T-cell (primary cell): ENCODE measurements at regions not wholly inside any gene's neighbourhood (a gene's known extent, or its start where the extent isn't known, plus 50 kb on each side); places are given as distances from the start of the nearest gene placed in this dataset.

Experiments
- ATAC-seq, 4 experiments: fragments of 200-7000 bp in 3 of 4; fragments of 150-1000 bp in 1 of 4; cut with Tn5 transposase; replicated peaks in 1 of 4; 1 replicate in 3 of 4; 2 replicates in 1 of 4; pipeline ENCODE4 v1.10.0; 2021; ENCODE audit warnings: moderate library complexity in 3 of 4, mild to moderate bottlenecking in 2 of 4, moderate number of reproducible peaks in 1 of 4
- CTCF ChIA-PET, 2 donors: fragments of 300-600 bp; sonication (Branson Sonifier 250); formaldehyde crosslinking; loops; one replicate each; lab custom pipeline; 2022; ENCODE audit warnings: antibody characterized with exemption in 2 of 2; lab: Charles Lee
- POLR2A ChIA-PET, 2 donors: fragments of 300-600 bp; sonication (Branson Sonifier 250); formaldehyde crosslinking; loops; one replicate each; lab custom pipeline; 2022; ENCODE audit warnings: antibody characterized with exemption in 2 of 2; lab: Charles Lee
- DNase-seq, 35 experiments: peaks; one replicate each; pipeline versions ENCODE4 v3.0.0 to v3.0.0-alpha.2; 2013 to 2023
- H3K27ac ChIP-seq: one replicate; pipeline ENCODE4 v1.5.1; 2013; ENCODE audit warnings: low read length
- H3K27me3 ChIP-seq, 2 experiments: replicated peaks in 1 of 2; 1 replicate in 1 of 2; 2 replicates in 1 of 2; pipeline versions ENCODE4 v1.6.1 to v1.7.0; 2013; ENCODE audit warnings: low read length in 1 of 2, mixed read lengths in 1 of 2; ENCODE audit not compliant: control insufficient read depth in 2 of 2, insufficient read depth in 2 of 2; ENCODE audit errors: extremely low read depth in 1 of 2
- H3K36me3 ChIP-seq, 2 donors: 1 replicate in 1 of 2; 2 replicates in 1 of 2; pipeline versions ENCODE4 v1.6.1 to v1.7.0; 2013; ENCODE audit warnings: low read length in 1 of 2; ENCODE audit not compliant: control insufficient read depth in 2 of 2, insufficient read depth in 1 of 2; ENCODE audit errors: extremely low read depth in 1 of 2
- H3K4me1 ChIP-seq, 2 experiments: 1 replicate in 1 of 2; 2 replicates in 1 of 2; pipeline versions ENCODE4 v1.6.1 to v1.7.0; 2013; ENCODE audit warnings: low read length in 2 of 2, mixed read lengths in 1 of 2; ENCODE audit not compliant: insufficient read depth in 2 of 2, control insufficient read depth in 1 of 2; ENCODE audit errors: extremely low read depth in 1 of 2
- H3K4me3 ChIP-seq, 2 donors: 1 replicate in 1 of 2; 2 replicates in 1 of 2; pipeline versions ENCODE4 v1.5.1 to v1.7.0; 2013; ENCODE audit warnings: mild to moderate bottlenecking in 2 of 2, low read length in 1 of 2, moderate library complexity in 1 of 2; ENCODE audit not compliant: control insufficient read depth in 1 of 2; ENCODE audit errors: extremely low read depth in 1 of 2
- H3K9me3 ChIP-seq: 2 replicates; pipeline ENCODE4 v1.7.0; 2013
- H3K27ac Mint-ChIP-seq, 2 donors: one replicate each; pipeline ENCODE4 v1.8.0; 2020 to 2021; ENCODE audit warnings: mild to moderate bottlenecking in 2 of 2, mixed read lengths in 2 of 2
- H3K27me3 Mint-ChIP-seq, 2 donors: one replicate each; pipeline ENCODE4 v1.8.0; 2021 to 2022; ENCODE audit warnings: mixed read lengths in 2 of 2
- H3K36me3 Mint-ChIP-seq: one replicate; pipeline ENCODE4 v1.8.0; 2021; ENCODE audit warnings: mixed read lengths
- H3K4me1 Mint-ChIP-seq, 3 donors: one replicate each; pipeline ENCODE4 v1.8.0; 2020 to 2022; ENCODE audit warnings: mixed read lengths in 3 of 3, mild to moderate bottlenecking in 1 of 3
- H3K4me3 Mint-ChIP-seq, 3 donors: one replicate each; pipeline ENCODE4 v1.8.0; 2020 to 2022; ENCODE audit warnings: mild to moderate bottlenecking in 3 of 3, mixed read lengths in 3 of 3, moderate library complexity in 3 of 3
- H3K9me3 Mint-ChIP-seq, 3 donors: one replicate each; pipeline ENCODE4 v1.8.0; 2020 to 2022; ENCODE audit warnings: mixed read lengths in 3 of 3
- WGBS: methylation state at CpG from one replicate; pipeline ENCODE4 v1.1.5; 2013; ENCODE audit warnings: missing lambda C conversion rate; ENCODE audit not compliant: insufficient coverage; 5-methylcytosine and 5-hydroxymethylcytosine counted together

DNA sequence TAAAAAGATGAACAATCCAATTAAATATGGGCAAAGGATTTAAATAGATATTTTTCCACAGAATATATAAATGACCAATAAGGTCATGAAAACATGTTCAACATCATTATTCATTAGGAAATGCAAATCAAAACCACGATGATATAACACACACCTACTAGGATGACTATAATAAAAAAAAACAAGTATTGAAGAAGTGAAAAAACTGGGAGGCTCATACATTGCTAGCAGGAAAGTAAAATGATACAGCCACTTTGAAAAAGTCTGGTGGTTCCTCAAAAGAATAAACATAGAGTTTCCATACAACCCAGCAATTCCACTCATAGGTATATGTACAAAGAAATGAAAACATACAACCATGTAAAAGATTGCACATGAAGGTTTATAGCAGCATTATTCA, 75.7 kb upstream of the RAB4A start:
- no peaks in the 10 kb centered on the region for H3K27me3 Mint-ChIP-seq
- no peaks in the 10 kb centered on the region for H3K36me3 Mint-ChIP-seq
- H3K4me3 Mint-ChIP-seq = no peak overlapping the region
- POLR2A ChIA-PET = no interaction called here
- no peak for ATAC-seq
- Histone ChIP-seq H3K27ac (no peak overlapping the region), H3K9me3 (no peaks in the 10 kb centered on the region), H3K4me3 (no peak overlapping the region), H3K27me3 (no peaks in the 10 kb centered on the region), H3K36me3 (no peaks in the 10 kb centered on the region), H3K4me1 (peaks cover 9 to 34% of the 10 kb centered on the region in 2 experiments)
- H3K27ac Mint-ChIP-seq = no peak overlapping the region
- CTCF ChIA-PET = no interaction called here
- no CpG with 5 or more reads among the region's 1 CpG for WGBS
- H3K4me1 Mint-ChIP-seq = peaks cover 20 to 33% (median 23%) of the 10 kb centered on the region in 3 donors
- DNase-seq = no peak
- H3K9me3 Mint-ChIP-seq = no peaks in the 10 kb centered on the region

DNA sequence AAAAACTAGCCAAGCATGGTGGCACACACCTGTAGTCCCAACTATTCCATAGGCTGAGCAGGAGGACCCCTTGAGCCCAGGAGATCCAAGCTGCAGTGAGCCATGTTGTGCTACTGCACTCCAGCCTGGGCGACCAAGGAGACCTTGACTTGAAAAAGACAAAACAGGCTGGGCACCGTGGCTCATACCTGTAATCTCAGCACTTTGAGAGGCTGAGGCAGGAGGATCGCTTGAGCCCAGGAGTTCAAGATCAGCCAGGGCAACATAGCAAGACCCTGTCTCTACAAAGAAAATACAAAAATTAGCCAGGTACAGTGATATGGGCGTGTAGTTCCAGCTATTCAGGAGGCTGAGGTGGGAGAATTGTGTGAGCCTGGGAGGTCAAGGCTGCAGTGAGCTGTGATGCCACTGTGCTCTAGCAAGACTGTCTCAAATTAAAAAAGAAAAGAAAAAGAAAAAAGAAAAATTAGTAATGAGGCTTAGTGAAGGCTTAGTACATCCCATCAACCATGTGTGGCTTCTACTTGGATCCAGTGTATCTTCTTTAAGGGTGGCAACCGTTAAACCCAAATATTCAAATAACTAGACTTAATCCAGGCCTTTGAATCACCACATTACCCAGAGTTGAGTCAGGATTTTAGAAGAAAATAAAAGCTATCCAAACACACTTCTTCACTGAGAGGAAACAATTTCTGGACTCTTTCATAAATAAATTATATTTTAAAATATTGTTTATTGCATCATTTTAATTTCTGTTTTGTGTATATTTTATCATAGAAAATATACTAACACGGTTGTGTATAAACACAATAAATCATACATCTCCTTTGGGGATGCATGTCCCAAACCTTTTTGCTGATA, 74.3 kb upstream of the RAB4A start:
- ChIA-PET CTCF (no interaction called here), POLR2A (no interaction called here)
- ATAC-seq (no peak), DNase-seq (no peak)
- Mint-ChIP-seq H3K27ac (no peak overlapping the region), H3K4me3 (no peak overlapping the region), H3K27me3 (no peaks in the 10 kb centered on the region), H3K4me1 (peaks cover 20 to 37% (median 28%) of the 10 kb centered on the region in 3 donors), H3K36me3 (no peaks in the 10 kb centered on the region), H3K9me3 (no peaks in the 10 kb centered on the region)
- Histone ChIP-seq H3K36me3 (no peaks in the 10 kb centered on the region), H3K9me3 (no peaks in the 10 kb centered on the region), H3K4me3 (no peak overlapping the region), H3K27ac (no peak overlapping the region), H3K4me1 (peaks cover 9 to 33% of the 10 kb centered on the region in 2 experiments), H3K27me3 (no peaks in the 10 kb centered on the region)
- WGBS = 100% methylated on average over 1 of the region's 6 CpGs

DNA sequence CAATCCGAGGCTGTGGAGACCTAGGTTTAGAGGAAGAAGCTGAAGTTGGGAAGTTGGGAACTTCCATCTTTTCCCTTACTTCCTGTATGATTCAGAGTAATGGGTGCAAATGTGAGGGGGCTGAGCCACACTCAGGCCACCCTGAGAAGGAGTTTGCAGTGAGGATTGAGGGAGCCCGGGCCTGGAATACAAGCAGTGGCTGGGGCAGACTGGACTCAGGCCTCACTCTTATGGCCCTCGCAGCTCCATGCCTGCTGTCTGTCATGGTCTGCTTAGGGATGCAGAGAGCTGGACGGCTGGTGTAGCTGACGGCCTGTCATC, 73.7 kb upstream of the RAB4A start:
- Mint-ChIP-seq H3K4me3 (no peak overlapping the region), H3K9me3 (no peaks in the 10 kb centered on the region), H3K27me3 (no peaks in the 10 kb centered on the region), H3K36me3 (no peaks in the 10 kb centered on the region), H3K4me1 (peaks cover 15 to 33% (median 28%) of the 10 kb centered on the region in 3 donors), H3K27ac (no peak overlapping the region)
- Histone ChIP-seq H3K4me1 (peaks cover 7 to 32% of the 10 kb centered on the region in 2 experiments), H3K27me3 (no peaks in the 10 kb centered on the region), H3K27ac (no peak overlapping the region), H3K9me3 (no peaks in the 10 kb centered on the region), H3K4me3 (no peak overlapping the region), H3K36me3 (no peaks in the 10 kb centered on the region)
- DNase-seq (no peak), ATAC-seq (no peak)
- CTCF ChIA-PET = no interaction called here
- 94% methylated on average over 4 of the region's 5 CpGs for WGBS
- POLR2A ChIA-PET = no interaction called here

DNA sequence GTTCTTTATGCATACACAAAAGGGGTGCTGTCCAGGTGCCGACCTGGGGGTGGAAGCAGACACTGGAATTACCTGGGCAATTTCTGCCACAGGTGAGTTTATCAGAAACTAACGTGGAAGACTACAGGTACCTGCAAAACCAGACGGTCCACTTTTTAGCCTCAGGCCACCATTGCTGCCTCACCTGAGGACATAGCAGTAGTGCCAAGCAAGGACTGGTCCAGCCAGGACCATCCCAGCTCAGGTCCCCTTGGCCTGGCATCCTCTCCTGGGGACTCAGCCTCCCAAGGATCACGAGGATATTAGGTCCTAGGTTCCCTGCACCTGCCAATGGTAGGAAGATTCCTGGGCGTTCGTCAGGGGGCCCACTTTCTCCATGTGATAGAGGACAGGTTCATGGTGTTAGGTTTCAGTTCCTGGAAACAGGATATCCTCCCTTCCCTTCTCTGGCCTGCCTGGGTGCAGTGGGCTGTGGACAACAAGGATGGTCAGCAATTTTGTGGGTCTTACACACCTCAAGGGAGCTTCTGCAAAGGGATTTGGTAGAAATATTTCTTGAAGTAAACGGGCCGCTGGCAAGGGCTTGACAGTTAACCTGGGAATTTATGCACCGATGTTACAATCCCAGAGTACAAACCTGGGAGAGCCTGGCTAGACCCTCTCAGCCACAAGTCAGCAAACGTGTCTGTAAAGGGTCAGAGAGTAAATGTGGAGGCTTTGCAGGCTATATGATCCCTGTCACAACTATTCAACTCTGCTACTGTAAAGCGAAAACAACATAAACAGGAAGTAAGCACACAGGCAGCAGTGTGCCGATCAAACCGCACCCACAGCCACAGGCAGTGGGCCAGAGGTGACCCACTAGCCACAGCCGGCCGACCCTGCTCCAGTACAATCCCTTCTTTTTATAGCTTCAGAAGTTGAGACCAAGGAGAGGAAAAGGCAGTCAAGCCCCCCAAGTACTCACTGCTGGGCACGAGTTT, 71.4 kb upstream of the RAB4A start:
- Mint-ChIP-seq H3K27ac (peak overlapping the region; percentile 84 to 85), H3K36me3 (no peaks in the 10 kb centered on the region), H3K4me1 (peaks cover 11 to 27% (median 25%) of the 10 kb centered on the region in 3 donors), H3K27me3 (no peaks in the 10 kb centered on the region), H3K4me3 (peak overlapping the region; percentile 24 to 72 (median 53)), H3K9me3 (no peaks in the 10 kb centered on the region)
- DNase-seq (peak in 10 of 35 experiments; percentile 5 to 34 (median 8)), ATAC-seq (peak in 3 of 4 experiments; percentile 45 to 72 (median 61))
- no peaks in the 10 kb centered on the region for H3K27me3 ChIP-seq
- CTCF ChIA-PET = interaction anchor here in 1 of 2 donors (0.6 kb wide), 1 partner anchor 130 kb away, joined by 3 read pairs; no protein-coding TSS in a partner anchor
- H3K36me3 ChIP-seq = no peaks in the 10 kb centered on the region
- POLR2A ChIA-PET = no interaction called here
- H3K4me1 ChIP-seq = peaks cover 7 to 24% of the 10 kb centered on the region in 2 experiments
- no peaks in the 10 kb centered on the region for H3K9me3 ChIP-seq
- H3K27ac ChIP-seq = peak overlapping the region; percentile 47
- peak overlapping the region in 1 of 2 donors; percentile 25 for H3K4me3 ChIP-seq
- WGBS = 66% methylated on average over 4 of the region's 16 CpGs

DNA sequence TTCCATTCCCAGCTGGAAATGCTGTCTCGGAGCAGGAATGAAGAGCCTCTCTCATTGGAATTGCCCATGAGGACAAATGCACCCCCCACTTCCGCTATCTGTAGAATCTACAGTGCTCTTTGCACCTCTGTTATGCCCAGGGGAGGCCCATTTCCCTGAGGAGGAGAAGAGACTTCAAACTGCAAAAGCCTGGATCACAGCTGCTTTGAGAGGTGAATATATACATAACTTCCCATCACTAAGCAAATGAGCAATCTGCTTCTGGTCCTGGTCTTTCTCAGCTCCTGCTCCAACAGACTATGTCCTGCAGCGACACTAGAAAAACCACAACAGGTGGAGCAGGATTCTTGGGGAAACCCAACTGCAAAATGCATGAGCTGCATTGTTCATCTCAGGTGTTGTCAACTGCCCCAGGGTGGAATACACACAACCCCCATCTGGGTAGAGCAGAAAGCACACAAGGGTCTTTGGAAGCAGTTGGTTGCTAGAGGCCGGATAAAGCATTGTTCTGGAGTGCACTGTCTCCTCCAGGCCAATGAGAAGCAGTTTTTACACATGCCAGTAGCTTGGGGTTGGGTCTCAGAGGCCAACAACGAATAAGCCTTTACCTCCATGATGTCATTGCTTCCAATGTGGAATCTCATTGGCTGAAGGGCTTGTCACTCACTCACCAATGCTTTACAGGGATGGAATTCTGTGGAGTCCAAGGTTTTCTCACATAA, 67.7 kb upstream of the RAB4A start:
- H3K27ac ChIP-seq = no peak overlapping the region
- H3K27me3 ChIP-seq = no peaks in the 10 kb centered on the region
- CTCF ChIA-PET = interaction anchor here in 1 of 2 donors (0.6 kb wide), 1 partner anchor 56 kb away, joined by 6 read pairs; no protein-coding TSS in a partner anchor
- H3K36me3 ChIP-seq = no peaks in the 10 kb centered on the region
- no peaks in the 10 kb centered on the region for H3K9me3 Mint-ChIP-seq
- H3K36me3 Mint-ChIP-seq = no peaks in the 10 kb centered on the region
- DNase-seq (no peak), ATAC-seq (no peak)
- POLR2A ChIA-PET = no interaction called here
- no peaks in the 10 kb centered on the region for H3K9me3 ChIP-seq
- no peak overlapping the region for H3K4me3 ChIP-seq
- peaks cover 26 to 40% of the 10 kb centered on the region in 2 experiments for H3K4me1 ChIP-seq
- WGBS = 85% methylated on average over 2 of the region's 5 CpGs
- H3K4me3 Mint-ChIP-seq = no peak overlapping the region
- H3K27ac Mint-ChIP-seq = no peak overlapping the region
- no peaks in the 10 kb centered on the region for H3K27me3 Mint-ChIP-seq
- H3K4me1 Mint-ChIP-seq = peaks cover 25 to 38% (median 33%) of the 10 kb centered on the region in 3 donors
